ENCODE measurements at regions not wholly inside any gene's neighbourhood (a gene's known extent, or its start where the extent isn't known, plus 50 kb on each side); places are given as distances from the start of the nearest gene placed in this dataset.

DNA sequence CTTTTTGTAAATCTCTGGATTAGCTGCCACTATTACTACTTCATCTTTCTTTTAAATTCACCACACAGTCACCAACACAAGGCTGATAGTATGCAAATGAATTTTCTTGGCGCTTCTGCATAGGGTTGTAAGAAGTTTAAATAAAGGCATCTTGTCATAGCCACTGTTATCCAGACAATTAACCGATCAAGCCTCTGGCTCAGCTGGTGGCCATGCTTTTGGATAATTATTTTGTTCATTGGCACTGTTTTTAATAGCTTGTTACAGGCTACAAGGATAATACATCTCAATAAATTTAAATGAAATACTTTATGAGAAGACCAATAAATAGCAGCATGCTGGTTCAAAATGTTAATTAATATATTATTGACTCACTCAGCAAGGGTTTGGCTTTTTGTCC lies 1261.0 kb downstream of the FAM181B start:
- TF ChIP-seq CTCF (IDR thresholded peaks at IDR 0.05), result no peak
- no peak for TF ChIP-seq EP300 (IDR thresholded peaks at IDR 0.05)
- no peak for TF ChIP-seq POLR2A (IDR thresholded peaks at IDR 0.05)
